Astrocyte (in vitro differentiated cells and primary cell): ENCODE measurements at regions not wholly inside any gene's neighbourhood (a gene's known extent, or its start where the extent isn't known, plus 50 kb on each side); places are given as distances from the start of the nearest gene placed in this dataset.
A peak's percentile ranks its signal among the peaks of the same experiment; 100 is the strongest.

Experiments used
- DNase-seq: peaks from one replicate; pipeline ENCODE4 v3.0.0-alpha.2; 2010; ENCODE audit warnings: low read depth
- FAIRE-seq: peaks from 2 replicates; lab custom pipeline; 2011; peaks lifted over from hg19 to GRCh38; lab: Jason Lieb, UNC
- H2AFZ ChIP-seq: 2 replicates; pipeline ENCODE4 v1.6.0; 2012; ENCODE audit warnings: low read depth, low read length, inconsistent platforms
- H3K27ac ChIP-seq: 2 replicates; pipeline ENCODE4 v1.5.1; 2011; ENCODE audit warnings: low read depth, low read length, inconsistent platforms
- H3K27me3 ChIP-seq: 2 replicates; pipeline ENCODE4 v1.6.0; 2011; ENCODE audit warnings: low read length, inconsistent platforms; ENCODE audit not compliant: insufficient read depth
- H3K36me3 ChIP-seq: 2 replicates; pipeline ENCODE4 v1.5.1; 2011; ENCODE audit warnings: low read length, inconsistent platforms; ENCODE audit not compliant: insufficient read depth
- H3K4me1 ChIP-seq: 2 replicates; pipeline ENCODE4 v1.5.1; 2011; ENCODE audit warnings: low read length, inconsistent platforms; ENCODE audit not compliant: insufficient read depth
- H3K4me2 ChIP-seq: 2 replicates; pipeline ENCODE4 v1.6.0; 2012; ENCODE audit warnings: low read length, inconsistent platforms
- H3K4me3 ChIP-seq: 2 replicates; pipeline ENCODE4 v1.5.1; 2011; ENCODE audit warnings: low read depth, mild to moderate bottlenecking, low read length, inconsistent platforms; ENCODE audit not compliant: insufficient read depth
- H3K79me2 ChIP-seq: 2 replicates; pipeline ENCODE4 v1.6.0; 2012; ENCODE audit warnings: mild to moderate bottlenecking, low read length, inconsistent platforms; ENCODE audit not compliant: insufficient read depth
- H3K9ac ChIP-seq: 2 replicates; pipeline ENCODE4 v1.6.0; 2012; ENCODE audit warnings: mild to moderate bottlenecking, low read length, inconsistent platforms
- H3K9me3 ChIP-seq: 2 replicates; pipeline ENCODE4 v1.5.1; 2012; ENCODE audit warnings: low read depth, mild to moderate bottlenecking, low read length, inconsistent platforms; ENCODE audit not compliant: insufficient read depth
- H4K20me1 ChIP-seq: 2 replicates; pipeline ENCODE4 v1.6.0; 2012; ENCODE audit warnings: low read length, inconsistent platforms; ENCODE audit not compliant: insufficient read depth
- H3K27ac Mint-ChIP-seq: one replicate; pipeline ENCODE4 v1.8.0; 2021; ENCODE audit warnings: mild to moderate bottlenecking, mixed read lengths; ENCODE audit not compliant: unreplicated experiment
- H3K27me3 Mint-ChIP-seq: one replicate; pipeline ENCODE4 v1.8.0; 2021; ENCODE audit warnings: low read depth, mixed read lengths; ENCODE audit not compliant: unreplicated experiment
- H3K36me3 Mint-ChIP-seq: one replicate; pipeline ENCODE4 v1.8.0; 2021; ENCODE audit warnings: low read depth, mixed read lengths; ENCODE audit not compliant: unreplicated experiment
- H3K4me1 Mint-ChIP-seq: one replicate; pipeline ENCODE4 v1.8.0; 2021; ENCODE audit warnings: low read depth, mixed read lengths; ENCODE audit not compliant: unreplicated experiment
- H3K4me3 Mint-ChIP-seq: one replicate; pipeline ENCODE4 v1.8.0; 2021; ENCODE audit warnings: mild to moderate bottlenecking, moderate library complexity, mixed read lengths; ENCODE audit not compliant: unreplicated experiment
- H3K9me3 Mint-ChIP-seq: one replicate; pipeline ENCODE4 v1.8.0; 2021; ENCODE audit warnings: mild to moderate bottlenecking, mixed read lengths; ENCODE audit not compliant: unreplicated experiment
- EZH2 ChIP-seq: IDR thresholded peaks from 2 replicates; pipeline ENCODE4 v1.6.1; 2012; ENCODE audit warnings: mild to moderate bottlenecking, low read length, inconsistent platforms; ENCODE audit not compliant: insufficient read depth
- TF ChIP-seq, protein P1 (sequence below): IDR thresholded peaks from 2 replicates; pipeline ENCODE4 v1.5.1; 2011; ENCODE audit warnings: low read depth, mild to moderate bottlenecking, inconsistent platforms, low read length, moderate library complexity; ENCODE audit not compliant: insufficient read depth

GRCh38 chr3:187986514-187986934, 167.4 kb upstream of the LPP start:
- Histone ChIP-seq H3K4me3 (no peak overlapping the region), H3K9ac (peak overlapping the region; percentile 39), H3K4me2 (peak overlapping the region; percentile 62), H4K20me1 (no peaks in the 10 kb centered on the region), H3K79me2 (no peaks in the 10 kb centered on the region), H3K27ac (peak overlapping the region; percentile 77), H3K9me3 (no peaks in the 10 kb centered on the region), H3K4me1 (peaks cover 25% of the 10 kb centered on the region), H3K36me3 (no peaks in the 10 kb centered on the region), H2AFZ (peak overlapping the region; percentile 26), H3K27me3 (no peaks in the 10 kb centered on the region)
- Mint-ChIP-seq H3K27me3 (no peaks in the 10 kb centered on the region), H3K4me1 (peaks cover 30% of the 10 kb centered on the region), H3K27ac (peak overlapping the region; percentile 54), H3K36me3 (no peaks in the 10 kb centered on the region), H3K9me3 (no peaks in the 10 kb centered on the region), H3K4me3 (peak overlapping the region; percentile 36)
- FAIRE-seq, result peak; percentile 56
- TF ChIP-seq, protein P1, sequence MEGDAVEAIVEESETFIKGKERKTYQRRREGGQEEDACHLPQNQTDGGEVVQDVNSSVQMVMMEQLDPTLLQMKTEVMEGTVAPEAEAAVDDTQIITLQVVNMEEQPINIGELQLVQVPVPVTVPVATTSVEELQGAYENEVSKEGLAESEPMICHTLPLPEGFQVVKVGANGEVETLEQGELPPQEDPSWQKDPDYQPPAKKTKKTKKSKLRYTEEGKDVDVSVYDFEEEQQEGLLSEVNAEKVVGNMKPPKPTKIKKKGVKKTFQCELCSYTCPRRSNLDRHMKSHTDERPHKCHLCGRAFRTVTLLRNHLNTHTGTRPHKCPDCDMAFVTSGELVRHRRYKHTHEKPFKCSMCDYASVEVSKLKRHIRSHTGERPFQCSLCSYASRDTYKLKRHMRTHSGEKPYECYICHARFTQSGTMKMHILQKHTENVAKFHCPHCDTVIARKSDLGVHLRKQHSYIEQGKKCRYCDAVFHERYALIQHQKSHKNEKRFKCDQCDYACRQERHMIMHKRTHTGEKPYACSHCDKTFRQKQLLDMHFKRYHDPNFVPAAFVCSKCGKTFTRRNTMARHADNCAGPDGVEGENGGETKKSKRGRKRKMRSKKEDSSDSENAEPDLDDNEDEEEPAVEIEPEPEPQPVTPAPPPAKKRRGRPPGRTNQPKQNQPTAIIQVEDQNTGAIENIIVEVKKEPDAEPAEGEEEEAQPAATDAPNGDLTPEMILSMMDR, result no peak
- no peak for TF ChIP-seq EZH2
- DNase-seq, result peak; percentile 96

DNA sequence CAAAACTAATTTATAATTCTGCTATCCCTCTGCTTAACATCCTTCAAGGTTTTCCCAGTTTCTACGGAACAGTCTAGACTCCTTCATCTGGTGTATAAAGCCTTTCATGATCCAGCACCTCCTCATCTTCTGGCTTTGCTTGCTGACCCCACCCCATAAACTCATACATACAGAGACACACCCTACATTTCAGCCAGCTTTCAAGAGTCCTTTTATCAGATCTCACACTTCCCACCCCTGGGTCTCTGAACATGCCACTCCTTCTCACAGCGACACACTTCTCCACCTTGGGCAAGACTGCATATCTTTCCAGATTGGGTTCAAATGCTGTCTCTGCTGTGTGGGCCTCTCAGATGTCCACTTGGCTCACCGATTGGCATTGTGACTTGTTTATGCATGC, 166.8 kb upstream of the LPP start:
- H3K79me2 ChIP-seq, result no peaks in the 10 kb centered on the region
- no peak overlapping the region for H3K4me3 ChIP-seq
- H3K27ac Mint-ChIP-seq, result peak overlapping the region; percentile 54
- H3K9me3 Mint-ChIP-seq, result no peaks in the 10 kb centered on the region
- DNase-seq, result no peak
- no peaks in the 10 kb centered on the region for H3K36me3 ChIP-seq
- H4K20me1 ChIP-seq, result no peaks in the 10 kb centered on the region
- H3K36me3 Mint-ChIP-seq, result no peaks in the 10 kb centered on the region
- FAIRE-seq, result no peak
- no peaks in the 10 kb centered on the region for H3K27me3 Mint-ChIP-seq
- H3K4me1 Mint-ChIP-seq, result peaks cover 30% of the 10 kb centered on the region
- H3K9me3 ChIP-seq, result no peaks in the 10 kb centered on the region
- no peak overlapping the region for H3K4me3 Mint-ChIP-seq
- H3K4me1 ChIP-seq, result peaks cover 25% of the 10 kb centered on the region
- peak overlapping the region; percentile 58 for H3K27ac ChIP-seq
- peak overlapping the region; percentile 26 for H2AFZ ChIP-seq
- peak overlapping the region; percentile 62 for H3K4me2 ChIP-seq
- no peak for TF ChIP-seq EZH2
- TF ChIP-seq, protein P1, result no peak
- peak overlapping the region; percentile 39 for H3K9ac ChIP-seq
- H3K27me3 ChIP-seq, result no peaks in the 10 kb centered on the region

- Histone ChIP-seq H3K27ac (no peak overlapping the region), H2AFZ (no peak overlapping the region), H4K20me1 (no peaks in the 10 kb centered on the region), H3K79me2 (no peaks in the 10 kb centered on the region), H3K27me3 (no peaks in the 10 kb centered on the region), H3K4me2 (no peak overlapping the region), H3K9me3 (no peaks in the 10 kb centered on the region), H3K36me3 (no peaks in the 10 kb centered on the region), H3K9ac (no peak overlapping the region), H3K4me3 (no peak overlapping the region), H3K4me1 (peaks cover 25% of the 10 kb centered on the region)
- peaks cover 30% of the 10 kb centered on the region for H3K4me1 Mint-ChIP-seq
- no peaks in the 10 kb centered on the region for H3K9me3 Mint-ChIP-seq
- H3K27ac Mint-ChIP-seq, result no peak overlapping the region
- no peak for DNase-seq
- no peak overlapping the region for H3K4me3 Mint-ChIP-seq
- no peak for FAIRE-seq
- H3K27me3 Mint-ChIP-seq, result no peaks in the 10 kb centered on the region
- no peaks in the 10 kb centered on the region for H3K36me3 Mint-ChIP-seq
- TF ChIP-seq, protein P1, result no peak
- no peak for TF ChIP-seq EZH2
Measured at GRCh38 chr3:187987924-187988323, 166.0 kb upstream of the LPP start.
